ENCODE measurements at regions not wholly inside any gene's neighbourhood (a gene's known extent, or its start where the extent isn't known, plus 50 kb on each side); places are given as distances from the start of the nearest gene placed in this dataset.

- Histone ChIP-seq H3K4me1 (peaks cover 5% of the 10 kb centered on the region), H3K27me3 (peaks cover 37% of the 10 kb centered on the region), H3F3A (ENCODE audit: low read depth) (no peaks in the 10 kb centered on the region), H2AFZ (replicated peaks) (no peak overlapping the region), H4K20me1 (ENCODE audit: low read depth) (no peaks in the 10 kb centered on the region), H3K79me2 (ENCODE audit: low read depth) (no peaks in the 10 kb centered on the region), H3K27ac (no peak overlapping the region), H3K4me3 (no peak overlapping the region), H3K4me2 (no peak overlapping the region), H3K9me3 (ENCODE audit: low read depth) (no peaks in the 10 kb centered on the region), H3K9ac (no peak overlapping the region), H3K36me3 (no peaks in the 10 kb centered on the region)
- H3K36me3 Mint-ChIP-seq, result no peaks in the 10 kb centered on the region
- TF ChIP-seq EZH2phosphoT487 (IDR thresholded peaks at IDR 0.05), result no peak
- TF ChIP-seq EZH2 (IDR thresholded peaks at IDR 0.05), result no peak
- no peak for TF ChIP-seq CTCF (IDR thresholded peaks at IDR 0.05)
- DNase-seq (ENCODE audit: low spot score), result no peak
- no peak overlapping the region for H3K4me3 Mint-ChIP-seq
- H3K27ac Mint-ChIP-seq, result no peak overlapping the region
- no peaks in the 10 kb centered on the region for H3K9me3 Mint-ChIP-seq
- H3K4me1 Mint-ChIP-seq, result peaks cover 10% of the 10 kb centered on the region
- peaks cover 31% of the 10 kb centered on the region for H3K27me3 Mint-ChIP-seq (ENCODE audit: insufficient read depth, low read depth)
These were observed 139.2 kb upstream of the RET start for GRCh38 chr10:42937649-42938180.

- Histone ChIP-seq H3K36me3 (no peaks in the 10 kb centered on the region), H2AFZ (replicated peaks) (no peak overlapping the region), H4K20me1 (ENCODE audit: low read depth) (no peaks in the 10 kb centered on the region), H3F3A (ENCODE audit: low read depth) (no peaks in the 10 kb centered on the region), H3K9me3 (ENCODE audit: low read depth) (no peaks in the 10 kb centered on the region), H3K4me3 (no peak overlapping the region), H3K4me2 (no peak overlapping the region), H3K79me2 (ENCODE audit: low read depth) (no peaks in the 10 kb centered on the region), H3K27ac (no peak overlapping the region), H3K4me1 (peaks cover 1% of the 10 kb centered on the region), H3K9ac (no peak overlapping the region), H3K27me3 (peaks cover 31% of the 10 kb centered on the region)
- no peaks in the 10 kb centered on the region for H3K9me3 Mint-ChIP-seq
- no peak for TF ChIP-seq EZH2phosphoT487 (IDR thresholded peaks at IDR 0.05)
- TF ChIP-seq EZH2 (IDR thresholded peaks at IDR 0.05), result no peak
- TF ChIP-seq CTCF (IDR thresholded peaks at IDR 0.05), result no peak
- no peak for DNase-seq (ENCODE audit: low spot score)
- H3K4me3 Mint-ChIP-seq, result no peak overlapping the region
- no peaks in the 10 kb centered on the region for H3K36me3 Mint-ChIP-seq
- H3K27ac Mint-ChIP-seq, result no peak overlapping the region
- H3K4me1 Mint-ChIP-seq, result peaks cover 7% of the 10 kb centered on the region
- H3K27me3 Mint-ChIP-seq (ENCODE audit: insufficient read depth, low read depth), result peaks cover 27% of the 10 kb centered on the region
These were observed 138.5 kb upstream of the RET start for GRCh38 chr10:42938351-42938750.

- H3K27me3 ChIP-seq, result peaks cover 22% of the 10 kb centered on the region
- no peaks in the 10 kb centered on the region for H3K79me2 ChIP-seq (ENCODE audit: low read depth)
- peaks cover 4% of the 10 kb centered on the region for H3K4me1 ChIP-seq
- no peak overlapping the region for H3K9ac ChIP-seq
- Mint-ChIP-seq H3K9me3 (no peaks in the 10 kb centered on the region), H3K4me1 (peaks cover 3% of the 10 kb centered on the region), H3K27me3 (ENCODE audit: insufficient read depth, low read depth) (peaks cover 20% of the 10 kb centered on the region), H3K36me3 (no peaks in the 10 kb centered on the region), H3K4me3 (no peak overlapping the region), H3K27ac (no peak overlapping the region)
- no peak overlapping the region for H3K4me3 ChIP-seq
- H3K36me3 ChIP-seq, result no peaks in the 10 kb centered on the region
- H3K9me3 ChIP-seq (ENCODE audit: low read depth), result no peaks in the 10 kb centered on the region
- no peak overlapping the region for H3K27ac ChIP-seq
- no peak overlapping the region for H2AFZ ChIP-seq (replicated peaks)
- no peak for DNase-seq (ENCODE audit: low spot score)
- H3F3A ChIP-seq (ENCODE audit: low read depth), result no peaks in the 10 kb centered on the region
- TF ChIP-seq CTCF (IDR thresholded peaks at IDR 0.05) (no peak), EZH2 (IDR thresholded peaks at IDR 0.05) (no peak), EZH2phosphoT487 (IDR thresholded peaks at IDR 0.05) (no peak)
- H4K20me1 ChIP-seq (ENCODE audit: low read depth), result no peaks in the 10 kb centered on the region
- no peak overlapping the region for H3K4me2 ChIP-seq
These were observed 137.6 kb upstream of the RET start for GRCh38 chr10:42939237-42939636.
